NCI-H1092 treated with DMSO at 0.1 percent for 48 hours (cell line): ENCODE measurements at regions not wholly inside any gene's neighbourhood (a gene's known extent, or its start where the extent isn't known, plus 50 kb on each side); places are given as distances from the start of the nearest gene placed in this dataset.

Experiments used
- DNase-seq: peaks from one replicate; lab custom pipeline; 2025; lab: John Stamatoyannopoulos, UW

- DNase-seq = no peak
Measured at GRCh38 chr4:177047851-177048174, 255.1 kb upstream of the VEGFC start.

- peak; percentile 4 for DNase-seq
Measured at GRCh38 chr4:177051473-177052060, 258.1 kb upstream of the NEIL3 start.

GRCh38 chr4:177052211-177052934, 257.3 kb upstream of the NEIL3 start:
- DNase-seq = no peak

GRCh38 chr4:177057186-177057585, 252.5 kb upstream of the NEIL3 start:
- no peak for DNase-seq

GRCh38 chr4:177064116-177064515, 245.6 kb upstream of the NEIL3 start:
- no peak for DNase-seq

- DNase-seq = no peak
Measured at GRCh38 chr4:177064729-177065394, 244.8 kb upstream of the NEIL3 start.

GRCh38 chr4:177066746-177067145, 242.9 kb upstream of the NEIL3 start:
- no peak for DNase-seq

GRCh38 chr4:177070533-177071058, 239.1 kb upstream of the NEIL3 start:
- DNase-seq = no peak

GRCh38 chr4:177077095-177077971, 232.3 kb upstream of the NEIL3 start:
- no peak for DNase-seq

GRCh38 chr4:177079327-177079726, 230.3 kb upstream of the NEIL3 start:
- no peak for DNase-seq

- DNase-seq = no peak
Measured at GRCh38 chr4:177080388-177080787, 229.3 kb upstream of the NEIL3 start.

GRCh38 chr4:177087060-177087459, 222.6 kb upstream of the NEIL3 start:
- DNase-seq = no peak

- no peak for DNase-seq
Measured at GRCh38 chr4:177087499-177087898, 222.2 kb upstream of the NEIL3 start.

GRCh38 chr4:177091515-177091914, 218.2 kb upstream of the NEIL3 start:
- DNase-seq = no peak

- no peak for DNase-seq
Measured at GRCh38 chr4:177092807-177093206, 216.9 kb upstream of the NEIL3 start.

- DNase-seq = no peak
Measured at GRCh38 chr4:177093964-177094363, 215.7 kb upstream of the NEIL3 start.

- DNase-seq = no peak
Measured at GRCh38 chr4:177097291-177097690, 212.4 kb upstream of the NEIL3 start.

GRCh38 chr4:177099211-177099610, 210.5 kb upstream of the NEIL3 start:
- DNase-seq = no peak

GRCh38 chr4:177100307-177100706, 209.4 kb upstream of the NEIL3 start:
- no peak for DNase-seq

- DNase-seq = no peak
Measured at GRCh38 chr4:177103619-177104018, 206.1 kb upstream of the NEIL3 start.

GRCh38 chr4:177105536-177105935, 204.1 kb upstream of the NEIL3 start:
- DNase-seq = no peak

- no peak for DNase-seq
Measured at GRCh38 chr4:177107288-177107921, 202.3 kb upstream of the NEIL3 start.
